ENCODE measurements at regions not wholly inside any gene's neighbourhood (a gene's known extent, or its start where the extent isn't known, plus 50 kb on each side); places are given as distances from the start of the nearest gene placed in this dataset.
"Not testable (repeated sequence)": the region's sequence is repeated elsewhere in the genome, so short reads cannot be mapped to it uniquely, and the experiment has no call there.

GRCh38 chr5:167850911-167851310 is 440.5 kb upstream of the WWC1 start:
- DNase-seq = no peak

GRCh38 chr5:167851416-167851815 is 440.0 kb upstream of the WWC1 start:
- no peak for DNase-seq

- DNase-seq = no peak
Measured at GRCh38 chr5:167852515-167852914, 438.9 kb upstream of the WWC1 start.

- no peak for DNase-seq
Measured at GRCh38 chr5:167853421-167853820, 438.0 kb upstream of the WWC1 start.

- no peak for DNase-seq
Measured at GRCh38 chr5:167855818-167856217, 435.6 kb upstream of the WWC1 start.

GRCh38 chr5:167857321-167857720 is 434.1 kb upstream of the WWC1 start:
- no peak for DNase-seq

DNA sequence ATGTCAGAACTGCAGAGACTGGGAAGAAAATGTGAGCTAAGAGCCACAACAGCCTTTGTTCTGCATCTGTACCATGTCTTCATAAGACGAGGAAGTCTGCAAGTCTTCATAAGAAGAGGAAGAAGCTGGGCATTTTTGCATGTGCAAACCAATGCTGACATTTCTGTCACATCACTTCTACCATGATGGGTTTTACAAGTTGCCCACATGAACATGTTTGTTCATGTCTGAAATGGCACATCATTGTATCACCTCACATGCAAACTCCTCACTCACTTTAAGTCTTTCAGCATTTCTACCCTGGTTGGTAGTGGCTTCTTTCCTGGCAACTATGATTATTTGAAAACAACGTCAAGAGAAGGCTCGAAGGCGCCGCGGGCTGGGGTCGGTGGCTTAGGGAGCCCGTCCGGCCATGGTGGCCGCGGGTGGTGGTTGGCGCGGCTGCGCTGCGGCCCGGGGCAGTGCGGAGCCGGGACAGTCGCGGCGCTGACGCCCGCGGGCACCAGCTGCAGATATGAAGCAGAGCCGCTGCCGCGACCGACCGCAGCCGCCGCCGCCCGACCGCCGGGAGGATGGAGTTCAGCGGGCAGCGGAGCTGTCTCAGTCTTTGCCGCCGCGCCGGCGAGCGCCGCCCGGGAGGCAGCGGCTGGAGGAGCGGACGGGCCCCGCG is 433.1 kb upstream of the WWC1 start:
- not testable (repeated sequence) for DNase-seq

DNA sequence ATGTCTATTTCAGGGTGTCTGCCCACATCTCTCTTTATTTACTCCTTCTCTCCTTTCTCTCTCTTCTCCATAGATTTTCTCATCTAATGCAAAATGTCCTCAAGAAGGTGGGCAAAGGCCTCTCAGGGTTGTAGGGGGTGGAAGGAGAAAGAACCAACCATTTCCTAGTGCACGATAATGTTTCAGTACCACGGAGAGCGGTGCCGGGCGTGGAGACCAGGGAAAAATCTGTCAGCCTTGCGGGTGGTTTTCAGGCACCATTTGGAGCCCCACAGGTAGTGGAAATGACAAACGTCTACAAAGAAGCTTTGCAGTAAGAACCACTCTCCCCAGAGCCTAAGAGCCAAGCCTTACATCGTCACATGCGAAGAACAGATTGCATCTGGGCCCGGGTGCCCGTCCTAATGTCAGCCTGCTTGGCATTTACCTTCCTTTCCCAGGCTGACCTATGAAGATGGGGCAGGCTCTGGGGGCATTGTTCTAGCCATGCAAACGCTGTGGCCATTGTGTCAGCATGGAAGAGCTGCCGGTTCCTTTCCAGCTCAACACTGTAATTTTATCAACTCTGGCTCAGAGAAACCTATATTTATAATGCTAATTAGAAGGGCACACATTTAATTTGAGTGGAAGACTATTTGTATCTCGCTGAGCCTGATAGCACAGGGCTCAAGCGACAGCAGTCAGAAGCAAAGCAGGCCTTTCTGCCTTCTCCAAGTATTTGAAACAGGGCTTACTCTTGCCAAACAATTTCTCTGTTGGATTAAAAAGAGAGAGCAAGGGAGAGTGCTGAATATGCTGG is 430.1 kb upstream of the WWC1 start:
- no peak for DNase-seq

- DNase-seq = no peak
Measured at GRCh38 chr5:167861928-167862426, 429.5 kb upstream of the WWC1 start.

DNA sequence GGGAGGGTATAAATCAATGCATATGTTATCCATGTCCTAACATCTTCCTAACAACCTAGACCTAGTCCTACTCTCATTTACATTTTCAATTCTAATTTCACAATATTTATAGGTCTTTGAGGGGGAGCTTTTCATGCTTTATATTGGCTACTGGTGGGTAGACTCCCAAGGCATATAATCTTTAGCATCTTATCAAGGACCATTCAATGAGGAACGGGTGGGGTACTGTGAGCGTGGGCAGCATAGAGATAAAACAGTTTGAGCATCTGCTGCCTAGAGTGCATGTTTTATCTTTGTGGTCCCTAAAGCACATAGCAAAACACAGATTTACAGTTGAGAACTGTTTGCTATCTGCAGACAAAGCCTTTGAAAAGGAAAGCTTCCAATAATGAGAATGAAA is 427.6 kb upstream of the WWC1 start:
- DNase-seq = no peak

DNA sequence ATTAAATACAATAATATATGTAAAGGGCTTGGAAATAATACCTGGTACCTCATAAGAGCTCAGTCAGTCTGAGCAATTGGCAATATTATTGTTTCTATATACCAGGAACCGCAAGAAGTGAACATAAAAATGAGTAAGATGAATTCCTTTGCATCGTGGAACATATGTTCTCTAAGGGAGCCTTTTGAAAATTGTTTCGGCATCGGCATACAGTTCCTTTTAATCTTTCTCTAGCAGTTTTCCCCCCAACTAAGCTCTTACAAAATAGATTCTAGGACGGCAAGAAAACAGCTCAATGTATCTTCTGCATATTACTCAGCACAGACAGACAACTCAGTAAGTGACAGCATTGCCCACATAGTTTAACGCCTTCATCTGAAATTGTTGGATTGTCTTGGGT is 426.6 kb upstream of the WWC1 start:
- no peak for DNase-seq

DNA sequence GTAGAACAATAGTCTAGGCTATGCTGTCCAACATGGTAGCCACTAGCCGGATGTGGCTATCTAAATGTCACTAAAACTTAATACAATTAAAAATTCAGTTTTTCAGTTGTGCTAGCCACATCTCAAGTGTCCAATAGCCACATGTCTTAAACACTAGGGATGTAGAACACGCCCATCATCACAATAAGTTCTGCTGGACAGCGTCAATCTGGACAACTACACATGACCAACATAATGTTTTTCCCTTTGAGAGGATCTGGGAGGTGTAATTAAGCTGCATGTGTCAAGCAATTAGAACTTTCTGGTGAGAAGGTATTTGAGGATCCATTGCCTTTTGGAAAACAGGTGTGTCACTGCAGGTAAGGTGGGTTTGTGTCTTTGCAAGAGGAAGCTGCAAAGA is 424.6 kb upstream of the WWC1 start:
- DNase-seq = no peak

DNA sequence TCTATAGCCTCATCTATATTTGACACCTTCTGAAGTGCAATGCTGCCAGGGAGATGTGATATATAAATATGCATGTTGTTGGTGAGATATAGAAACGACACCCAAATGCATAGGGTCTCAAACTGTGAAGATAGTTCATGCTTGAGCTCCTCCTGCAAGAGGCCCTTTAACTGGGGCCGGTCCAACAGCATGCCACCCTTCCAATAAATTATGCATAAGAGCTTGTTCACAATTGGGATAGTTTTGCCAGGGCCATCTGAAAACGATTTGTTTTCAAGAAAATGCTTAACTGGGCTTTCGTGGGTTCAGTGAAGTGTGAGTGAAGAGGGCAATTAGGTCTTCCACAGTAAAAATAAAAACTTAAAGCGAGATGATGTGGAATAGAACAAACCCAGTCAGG is 424.2 kb upstream of the WWC1 start:
- no peak for DNase-seq

DNA sequence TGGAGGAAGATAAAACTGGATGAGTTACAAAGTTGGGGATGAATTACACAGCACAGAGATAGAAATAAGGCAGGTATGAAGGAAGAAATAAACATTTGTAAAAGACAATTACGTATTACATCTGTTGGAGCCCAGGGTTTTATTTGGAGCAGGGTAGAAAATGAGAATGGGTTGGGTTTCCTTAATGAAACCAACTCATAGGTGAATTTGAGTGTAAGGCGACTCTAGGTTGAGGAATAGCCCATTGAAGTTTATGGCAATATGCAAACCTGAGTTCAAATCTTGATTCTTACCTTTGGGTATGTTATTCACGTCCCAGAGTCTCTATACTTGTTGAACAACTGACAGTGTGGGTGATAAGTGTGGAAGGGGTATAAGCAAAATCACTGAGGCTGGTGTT is 422.3 kb upstream of the WWC1 start:
- DNase-seq = no peak

DNA sequence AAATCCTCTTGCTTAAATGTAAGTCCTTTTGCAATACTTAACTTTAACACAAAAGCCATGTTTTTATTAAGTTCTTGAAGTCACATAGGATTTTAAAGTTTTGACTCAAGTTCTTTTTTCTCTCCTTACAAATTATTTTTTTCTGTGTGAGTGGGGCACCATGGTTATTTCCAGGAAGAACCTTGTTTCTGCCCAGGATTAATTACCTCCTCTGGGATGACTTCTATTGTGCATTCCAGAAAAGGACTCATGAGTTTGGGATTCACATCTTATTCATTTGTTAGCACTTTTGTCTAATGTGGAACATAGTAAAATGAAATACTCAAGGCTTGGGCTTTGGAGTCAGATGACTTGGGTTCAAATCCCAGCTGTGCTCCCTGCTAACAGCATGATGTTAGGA is 421.4 kb upstream of the WWC1 start:
- DNase-seq = no peak

DNA sequence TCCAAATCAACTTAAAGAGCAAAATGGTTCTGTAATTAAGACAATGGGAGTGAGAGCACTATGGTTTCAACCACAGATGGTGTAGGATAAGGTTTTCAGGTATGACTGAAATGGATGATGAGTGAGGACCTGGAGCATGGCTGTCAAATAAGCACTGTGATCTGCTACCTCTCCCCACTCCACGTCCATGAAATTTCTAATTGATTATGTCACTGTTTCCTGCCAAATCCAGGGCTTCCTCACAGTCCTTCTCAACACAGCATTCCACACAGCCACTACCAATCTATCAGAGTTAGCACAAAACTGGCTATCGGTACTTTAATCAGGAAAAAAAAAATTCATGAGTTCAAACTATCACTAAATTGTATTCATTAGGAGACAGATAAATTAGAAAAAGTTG is 420.4 kb upstream of the WWC1 start:
- DNase-seq = no peak

- DNase-seq = no peak
Measured at GRCh38 chr5:167872791-167873190, 418.7 kb upstream of the WWC1 start.

DNA sequence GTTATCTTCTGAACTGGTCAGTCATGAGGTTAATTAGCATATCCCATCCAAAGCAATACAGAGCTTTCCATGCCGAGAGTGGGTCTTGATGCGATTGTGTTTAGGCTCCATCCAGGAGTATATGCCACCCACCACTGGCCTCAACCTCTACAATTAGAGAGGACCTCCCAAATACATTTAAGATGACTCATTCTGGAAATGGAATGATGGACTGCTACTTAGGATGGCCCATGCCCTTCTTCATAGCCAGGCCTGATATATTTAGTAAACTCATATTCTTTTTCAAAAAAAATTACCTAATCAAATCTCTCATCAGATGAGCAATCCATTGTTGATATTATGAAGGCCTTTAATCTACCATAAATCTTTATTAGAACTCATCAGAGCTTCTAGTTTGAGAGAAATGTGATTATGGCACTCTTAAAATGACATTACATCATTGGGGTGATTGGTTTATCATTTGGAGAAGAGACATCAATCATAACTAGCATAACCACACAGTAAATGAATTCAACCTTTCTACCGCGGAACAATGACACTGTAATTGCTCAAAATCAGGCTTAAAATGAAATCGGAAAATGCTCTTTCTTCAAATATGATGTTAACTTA is 414.2 kb upstream of the WWC1 start:
- DNase-seq = no peak

- no peak for DNase-seq
Measured at GRCh38 chr5:167877924-167878323, 413.5 kb upstream of the WWC1 start.

GRCh38 chr5:167880420-167880819 is 411.0 kb upstream of the WWC1 start:
- DNase-seq = no peak

DNA sequence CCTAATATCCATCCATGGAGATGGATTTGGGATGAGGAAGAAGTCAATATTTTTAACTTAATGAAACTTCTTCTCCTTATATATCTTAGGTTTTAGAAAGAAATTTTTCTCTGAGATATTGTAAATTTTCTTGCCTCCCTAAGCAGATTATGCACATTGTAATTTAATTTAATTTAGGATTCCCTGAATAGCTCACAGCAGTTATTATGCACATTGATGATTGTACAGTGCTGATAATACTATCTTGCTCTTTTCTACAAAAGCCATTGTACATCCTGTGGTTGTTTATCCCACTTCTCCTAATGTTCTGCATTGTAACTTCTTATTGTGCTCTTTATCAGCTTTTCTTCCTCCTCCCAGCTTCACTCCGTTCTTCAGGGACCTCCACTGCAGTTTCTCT is 410.4 kb upstream of the WWC1 start:
- no peak for DNase-seq

DNA sequence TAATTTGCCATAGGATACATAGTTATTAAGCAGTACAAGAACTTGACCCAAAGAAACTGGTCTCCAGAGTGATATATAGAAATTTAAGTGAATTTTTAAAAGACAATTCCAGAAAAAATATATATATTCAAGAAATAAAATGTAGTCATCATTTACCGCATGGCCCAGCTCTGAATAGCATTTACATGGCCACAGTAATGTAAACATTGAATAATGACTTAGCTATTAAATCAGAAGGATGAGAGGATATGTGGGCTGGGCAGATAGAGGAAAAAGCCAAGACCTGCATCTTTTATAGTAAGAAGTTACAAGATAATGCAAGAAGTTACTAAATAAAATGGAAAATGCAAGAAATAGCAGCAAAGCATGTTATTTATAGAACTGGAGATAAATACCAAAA is 405.2 kb upstream of the WWC1 start:
- DNase-seq = no peak

GRCh38 chr5:167888393-167888792 is 403.1 kb upstream of the WWC1 start:
- DNase-seq = no peak

- no peak for DNase-seq
Measured at GRCh38 chr5:167889276-167889675, 402.2 kb upstream of the WWC1 start.

All from stimulated activated CD4-positive, alpha-beta T cell treated with anti-CD3 and anti-CD28 coated beads, Interleukin-2, amount 100 ng/mL, for 48 hours (primary cell).